Right lobe of liver (tissue), 6 donors: ENCODE measurements at regions not wholly inside any gene's neighbourhood (a gene's known extent, or its start where the extent isn't known, plus 50 kb on each side); places are given as distances from the start of the nearest gene placed in this dataset.

Experiments used
- ATAC-seq, 4 donors: fragments of 200-7000 bp; cut with Tn5 transposase; one replicate each; pipeline ENCODE4 v1.9.1; 2020; ENCODE audit warnings: mild to moderate bottlenecking in 4 of 4, moderate library complexity in 4 of 4
- DNase-seq, 3 donors: peaks; one replicate each; pipeline ENCODE4 v3.0.0-alpha.2; 2020
- H3K27ac ChIP-seq, 3 donors: fragments of 200-600 bp; one replicate each; pipeline ENCODE4 v1.8.0; 2022
- H3K27me3 ChIP-seq, 2 donors: fragments of 200-600 bp; one replicate each; pipeline ENCODE4 v1.8.0; 2022
- H3K36me3 ChIP-seq, 4 donors: fragments of 200-600 bp; sonication (generic) in 1 of 4; one replicate each; pipeline versions ENCODE4 v1.5.1 to v1.8.0; 2017 to 2022; ENCODE audit warnings: control low read depth in 1 of 4
- H3K4me1 ChIP-seq, 4 donors: fragments of 200-600 bp; sonication (generic) in 1 of 4; one replicate each; pipeline versions ENCODE4 v1.5.1 to v1.8.0; 2017 to 2022; ENCODE audit warnings: control low read depth in 1 of 4
- H3K4me3 ChIP-seq, 3 donors: fragments of 200-600 bp; one replicate each; pipeline ENCODE4 v1.8.0; 2022
- H3K9me3 ChIP-seq, 4 donors: fragments of 200-600 bp; sonication (generic) in 1 of 4; one replicate each; pipeline versions ENCODE4 v1.5.1 to v1.8.0; 2017 to 2022; ENCODE audit warnings: control low read depth in 1 of 4
- POLR2A ChIP-seq: fragments of 450-650 bp; IDR thresholded peaks from one replicate; pipeline ENCODE4 v1.6.1; 2017; ENCODE audit warnings: antibody characterized with exemption, mild to moderate bottlenecking
- WGBS: methylation state at CpG from one replicate; pipeline ENCODE4 v1.1.6; 2018; ENCODE audit warnings: low coverage, low lambda C conversion rate; ENCODE audit not compliant: insufficient coverage; ENCODE audit errors: missing lambda C conversion rate; 5-methylcytosine and 5-hydroxymethylcytosine counted together
- intact Hi-C, 2 donors: fragments of 100-400 bp; cut with DNase I; formaldehyde crosslinking; loops; one replicate each; pipeline versions ENCODE4 v1.11.2 to v1.14.1; 2022
- TF ChIP-seq, protein P1 (sequence below), 4 donors: fragments of 200-600 bp in 3 of 4; fragments of 450-650 bp in 1 of 4; IDR thresholded peaks; one replicate each; pipeline versions ENCODE4 v1.5.1 to v1.8.0; 2016 to 2022; ENCODE audit warnings: antibody characterized with exemption in 4 of 4, mild to moderate bottlenecking in 2 of 4
- donor health status: DM: no; HTN: yes; CAD: no.
- donor health status: DM: no; HTN: no; CAD: no.
- donor health status: DM: no; HTN: no; CAD: no.
- donor health status: DM: no; HTN: yes; CAD: no.
- donor health status: DM: no; HTN: yes; CAD: no.

DNA sequence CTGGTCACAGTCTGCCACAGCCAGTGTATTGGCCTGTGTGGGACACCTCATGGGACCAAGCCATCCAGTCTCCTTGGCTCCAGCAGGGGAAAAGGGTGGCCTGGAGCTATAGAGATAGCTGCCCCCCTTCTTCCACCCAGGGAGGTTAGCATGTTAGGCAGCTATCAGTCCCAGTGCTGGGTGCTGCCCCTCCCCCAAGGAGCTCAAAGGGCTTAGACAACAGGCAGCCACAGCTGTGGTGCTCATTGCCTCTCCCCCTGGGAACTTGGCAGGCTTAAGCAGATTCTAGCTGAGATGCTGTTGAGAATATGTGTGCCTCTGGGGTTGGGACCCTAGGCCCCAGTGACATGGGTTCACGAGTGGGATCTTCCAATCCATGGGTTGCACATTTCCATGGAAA lies 226.0 kb upstream of the PTGER4 start:
- intact Hi-C loops, result no loop called here
- ATAC-seq (peak in 1 of 4 donors; percentile 20), DNase-seq (no peak)
- no CpG with 5 or more reads among the region's 1 CpG for WGBS
- Histone ChIP-seq H3K4me1 (no peaks in the 10 kb centered on the region), H3K27me3 (no peaks in the 10 kb centered on the region), H3K27ac (no peak overlapping the region), H3K9me3 (no peaks in the 10 kb centered on the region), H3K4me3 (no peak overlapping the region), H3K36me3 (no peaks in the 10 kb centered on the region)
- no peak for TF ChIP-seq POLR2A
- TF ChIP-seq, protein P1, sequence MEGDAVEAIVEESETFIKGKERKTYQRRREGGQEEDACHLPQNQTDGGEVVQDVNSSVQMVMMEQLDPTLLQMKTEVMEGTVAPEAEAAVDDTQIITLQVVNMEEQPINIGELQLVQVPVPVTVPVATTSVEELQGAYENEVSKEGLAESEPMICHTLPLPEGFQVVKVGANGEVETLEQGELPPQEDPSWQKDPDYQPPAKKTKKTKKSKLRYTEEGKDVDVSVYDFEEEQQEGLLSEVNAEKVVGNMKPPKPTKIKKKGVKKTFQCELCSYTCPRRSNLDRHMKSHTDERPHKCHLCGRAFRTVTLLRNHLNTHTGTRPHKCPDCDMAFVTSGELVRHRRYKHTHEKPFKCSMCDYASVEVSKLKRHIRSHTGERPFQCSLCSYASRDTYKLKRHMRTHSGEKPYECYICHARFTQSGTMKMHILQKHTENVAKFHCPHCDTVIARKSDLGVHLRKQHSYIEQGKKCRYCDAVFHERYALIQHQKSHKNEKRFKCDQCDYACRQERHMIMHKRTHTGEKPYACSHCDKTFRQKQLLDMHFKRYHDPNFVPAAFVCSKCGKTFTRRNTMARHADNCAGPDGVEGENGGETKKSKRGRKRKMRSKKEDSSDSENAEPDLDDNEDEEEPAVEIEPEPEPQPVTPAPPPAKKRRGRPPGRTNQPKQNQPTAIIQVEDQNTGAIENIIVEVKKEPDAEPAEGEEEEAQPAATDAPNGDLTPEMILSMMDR (IDR thresholded peaks at IDR 0.05), result no peak

DNA sequence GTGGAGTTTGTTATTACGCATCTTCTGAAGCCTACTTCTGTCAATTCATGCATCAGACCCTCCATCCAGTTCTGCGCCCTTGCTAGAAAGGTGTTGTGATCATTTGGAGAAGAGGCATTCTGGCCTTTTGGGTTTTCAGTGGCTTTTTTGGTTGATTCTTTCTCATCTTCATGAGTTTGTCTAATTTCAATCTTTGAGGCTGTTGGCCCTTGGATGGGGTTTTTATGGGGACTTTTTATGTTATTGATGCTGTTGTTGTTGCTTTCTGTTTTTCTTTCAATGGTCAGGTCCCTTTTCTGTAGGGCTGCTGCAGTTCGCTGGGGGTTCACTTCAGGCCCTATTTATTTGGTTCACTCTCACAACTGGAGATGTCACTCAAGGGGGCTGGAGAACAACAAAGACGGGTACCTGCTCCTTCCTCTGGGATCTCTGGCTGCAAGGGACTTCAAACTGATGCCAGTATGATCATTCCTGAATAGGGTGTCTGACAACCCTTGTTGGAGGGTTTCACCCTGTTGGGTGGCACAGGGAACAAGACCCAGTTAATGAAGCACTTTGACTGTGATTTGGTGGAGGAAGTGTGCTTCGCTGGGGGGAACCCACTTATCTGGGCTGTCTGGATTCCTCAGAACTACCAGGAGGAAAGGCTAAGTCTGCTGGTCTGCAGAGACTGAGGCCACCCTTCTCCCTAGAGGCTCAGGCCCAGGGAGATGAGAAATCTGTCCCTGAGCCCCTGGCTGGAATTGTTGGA lies 226.7 kb upstream of the PTGER4 start:
- WGBS, result 90% methylated on average over 3 of the region's 5 CpGs
- no peaks in the 10 kb centered on the region for H3K36me3 ChIP-seq
- no peaks in the 10 kb centered on the region for H3K4me1 ChIP-seq
- ATAC-seq, result no peak
- no peak for DNase-seq
- H3K9me3 ChIP-seq, result no peaks in the 10 kb centered on the region
- intact Hi-C loops, result no loop called here
- no peak overlapping the region for H3K27ac ChIP-seq
- no peaks in the 10 kb centered on the region for H3K27me3 ChIP-seq
- TF ChIP-seq POLR2A, result no peak
- TF ChIP-seq, protein P1 (IDR thresholded peaks at IDR 0.05), result no peak
- no peak overlapping the region for H3K4me3 ChIP-seq

DNA sequence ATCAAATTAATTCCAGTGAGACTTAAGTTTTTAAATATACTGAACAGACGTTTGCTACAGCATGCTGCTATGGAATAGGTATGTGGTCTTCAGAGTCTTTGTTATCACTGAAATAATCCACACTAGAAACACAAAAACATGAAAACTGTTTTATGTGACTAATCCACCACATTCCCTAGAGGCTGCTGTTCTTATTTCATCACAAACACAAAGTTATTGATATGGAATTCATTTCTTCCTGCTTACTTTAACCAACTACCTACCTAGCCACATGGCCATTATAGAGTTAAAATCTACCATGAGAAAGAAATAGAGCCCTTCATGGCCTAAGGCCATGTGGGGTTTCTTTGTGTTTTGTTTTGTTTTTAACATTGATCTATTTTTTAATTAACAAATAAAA lies 232.3 kb upstream of the PTGER4 start:
- Histone ChIP-seq H3K27ac (no peak overlapping the region), H3K4me1 (no peaks in the 10 kb centered on the region), H3K4me3 (no peak overlapping the region), H3K9me3 (no peaks in the 10 kb centered on the region), H3K36me3 (no peaks in the 10 kb centered on the region), H3K27me3 (no peaks in the 10 kb centered on the region)
- intact Hi-C loops, result no loop called here
- ATAC-seq (no peak), DNase-seq (no peak)
- TF ChIP-seq POLR2A, result no peak
- TF ChIP-seq, protein P1 (IDR thresholded peaks at IDR 0.05), result no peak
- 22% methylated on average over 1 of the region's 1 CpG for WGBS

DNA sequence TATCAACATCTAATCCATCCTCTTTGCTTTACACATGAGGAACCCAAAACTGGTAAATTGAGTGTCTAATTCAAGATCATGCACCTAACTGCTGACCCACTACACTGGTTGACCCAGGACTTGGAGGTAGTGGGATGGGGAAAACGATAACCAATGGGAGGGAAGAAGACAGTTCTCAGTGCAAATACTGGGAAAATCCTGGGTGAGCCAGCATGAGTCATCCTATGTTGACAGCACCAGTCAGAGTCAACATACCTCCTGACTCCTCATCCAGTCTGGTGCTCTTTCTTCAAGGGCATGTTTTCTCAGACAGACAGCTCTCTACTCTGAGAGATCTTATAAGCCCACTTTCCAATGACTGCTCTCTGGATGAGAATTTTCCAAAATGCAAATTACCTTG lies 232.8 kb upstream of the PTGER4 start:
- no peak overlapping the region for H3K27ac ChIP-seq

More for the DNA sequence above, 232.8 kb upstream of the PTGER4 start:
- no peaks in the 10 kb centered on the region for H3K36me3 ChIP-seq
- H3K4me3 ChIP-seq, result no peak overlapping the region
- no peaks in the 10 kb centered on the region for H3K4me1 ChIP-seq
- ATAC-seq (peak in 1 of 4 donors; percentile 75), DNase-seq (no peak)
- TF ChIP-seq POLR2A, result no peak
- TF ChIP-seq, protein P1 (IDR thresholded peaks at IDR 0.05), result no peak
- 13% methylated on average over 1 of the region's 1 CpG for WGBS
- intact Hi-C loops, result no loop called here
- H3K9me3 ChIP-seq, result no peaks in the 10 kb centered on the region
- no peaks in the 10 kb centered on the region for H3K27me3 ChIP-seq
